ENCODE measurements at regions not wholly inside any gene's neighbourhood (a gene's known extent, or its start where the extent isn't known, plus 50 kb on each side); places are given as distances from the start of the nearest gene placed in this dataset.

DNA sequence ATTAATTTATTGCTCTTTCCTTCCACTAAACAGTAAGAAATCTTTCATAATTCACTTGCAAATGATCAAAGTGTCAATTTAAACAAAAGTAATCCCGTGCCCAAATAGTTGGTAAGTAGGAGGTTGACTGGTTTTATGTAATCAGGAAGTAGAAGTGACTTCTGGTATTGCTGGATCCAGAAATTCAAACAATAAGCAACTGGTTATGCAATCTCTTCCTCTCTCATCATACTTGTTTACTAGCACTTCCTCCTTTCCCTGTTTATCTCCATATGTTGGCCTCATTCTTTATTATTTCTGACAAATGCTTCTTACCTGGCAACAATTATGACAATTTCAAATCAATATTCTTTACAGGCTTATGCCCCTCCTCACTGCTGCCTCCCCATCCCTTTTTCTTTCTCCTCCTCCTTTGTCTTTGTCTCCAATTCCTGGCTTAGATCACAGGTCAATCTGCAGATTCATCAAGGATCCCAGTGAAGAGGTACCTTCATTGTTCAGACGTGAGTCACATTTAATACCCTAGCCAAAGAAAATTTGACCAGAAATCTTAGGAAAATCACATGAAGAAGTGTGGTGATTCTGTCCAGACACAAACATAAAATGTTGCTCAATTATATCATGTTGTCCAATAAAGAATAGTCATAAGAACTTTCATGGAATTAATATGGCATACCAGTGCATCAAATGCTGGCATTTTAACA lies 323.2 kb upstream of the PCDH7 start:
- TF ChIP-seq POLR2A (IDR thresholded peaks at IDR 0.05; ENCODE audit: low read length): no peak
- TF ChIP-seq GATA1 (IDR thresholded peaks at IDR 0.05; ENCODE audit: low read depth, low read length): no peak
